Transverse colon (tissue), 3 donors: ENCODE measurements at regions not wholly inside any gene's neighbourhood (a gene's known extent, or its start where the extent isn't known, plus 50 kb on each side); places are given as distances from the start of the nearest gene placed in this dataset.

ENCODE experiments used
- POLR2A ChIP-seq: fragments of 450-650 bp; IDR thresholded peaks from one replicate; pipeline ENCODE4 v1.6.1; 2016; ENCODE audit warnings: antibody characterized with exemption, mild to moderate bottlenecking, moderate library complexity
- TF ChIP-seq, protein P1 (sequence below), 5 experiments: fragments of 200-600 bp in 3 of 5; fragments of 450-650 bp in 2 of 5; sonication (generic) in 3 of 5; IDR thresholded peaks; 1 replicate in 2 of 5; 2 replicates in 3 of 5; pipeline ENCODE4 v1.5.1; 2016 to 2017; ENCODE audit warnings: antibody characterized with exemption in 5 of 5, inconsistent platforms in 3 of 5, mild to moderate bottlenecking in 2 of 5, moderate library complexity in 1 of 5

GRCh38 chr3:81952141-81952540, 190.7 kb upstream of the GBE1 start:
- no peak for TF ChIP-seq POLR2A
- TF ChIP-seq, protein P1, sequence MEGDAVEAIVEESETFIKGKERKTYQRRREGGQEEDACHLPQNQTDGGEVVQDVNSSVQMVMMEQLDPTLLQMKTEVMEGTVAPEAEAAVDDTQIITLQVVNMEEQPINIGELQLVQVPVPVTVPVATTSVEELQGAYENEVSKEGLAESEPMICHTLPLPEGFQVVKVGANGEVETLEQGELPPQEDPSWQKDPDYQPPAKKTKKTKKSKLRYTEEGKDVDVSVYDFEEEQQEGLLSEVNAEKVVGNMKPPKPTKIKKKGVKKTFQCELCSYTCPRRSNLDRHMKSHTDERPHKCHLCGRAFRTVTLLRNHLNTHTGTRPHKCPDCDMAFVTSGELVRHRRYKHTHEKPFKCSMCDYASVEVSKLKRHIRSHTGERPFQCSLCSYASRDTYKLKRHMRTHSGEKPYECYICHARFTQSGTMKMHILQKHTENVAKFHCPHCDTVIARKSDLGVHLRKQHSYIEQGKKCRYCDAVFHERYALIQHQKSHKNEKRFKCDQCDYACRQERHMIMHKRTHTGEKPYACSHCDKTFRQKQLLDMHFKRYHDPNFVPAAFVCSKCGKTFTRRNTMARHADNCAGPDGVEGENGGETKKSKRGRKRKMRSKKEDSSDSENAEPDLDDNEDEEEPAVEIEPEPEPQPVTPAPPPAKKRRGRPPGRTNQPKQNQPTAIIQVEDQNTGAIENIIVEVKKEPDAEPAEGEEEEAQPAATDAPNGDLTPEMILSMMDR (IDR thresholded peaks at IDR 0.05), result no peak
